Testis (tissue), 2 donors: ENCODE measurements at regions not wholly inside any gene's neighbourhood (a gene's known extent, or its start where the extent isn't known, plus 50 kb on each side); places are given as distances from the start of the nearest gene placed in this dataset.

ENCODE experiments used
- POLR2A ChIP-seq: fragments of 450-650 bp; IDR thresholded peaks from one replicate; pipeline ENCODE4 v1.6.1; 2017; ENCODE audit warnings: antibody characterized with exemption, mild to moderate bottlenecking, moderate library complexity
- TF ChIP-seq, protein P1 (sequence below), 3 experiments: fragments of 450-650 bp in 2 of 3; fragments of 200-600 bp in 1 of 3; sonication (generic) in 1 of 3; IDR thresholded peaks; one replicate each; pipeline ENCODE4 v1.5.1; 2016 to 2019; ENCODE audit warnings: antibody characterized with exemption in 3 of 3, mild to moderate bottlenecking in 2 of 3, moderate library complexity in 1 of 3

DNA sequence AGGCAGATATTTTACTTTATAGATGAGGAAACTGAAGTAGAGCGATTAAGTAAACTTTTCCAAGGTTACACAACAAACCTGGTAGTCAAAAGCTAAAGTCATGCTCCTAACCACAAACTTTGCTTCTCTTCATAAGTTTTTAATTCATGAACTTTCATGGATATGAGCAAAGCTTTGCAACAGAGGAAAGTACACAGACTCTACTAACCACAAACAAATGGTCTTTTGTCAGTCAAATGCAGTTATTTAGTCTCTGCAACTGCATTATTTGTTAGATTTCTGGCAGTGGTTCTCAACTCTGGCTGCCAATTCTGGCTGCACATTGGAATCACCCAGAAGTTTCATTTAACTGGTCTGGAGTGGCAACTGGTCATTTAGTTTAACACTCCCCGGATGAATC, 140.6 kb upstream of the TMEM168 start:
- TF ChIP-seq, protein P1, sequence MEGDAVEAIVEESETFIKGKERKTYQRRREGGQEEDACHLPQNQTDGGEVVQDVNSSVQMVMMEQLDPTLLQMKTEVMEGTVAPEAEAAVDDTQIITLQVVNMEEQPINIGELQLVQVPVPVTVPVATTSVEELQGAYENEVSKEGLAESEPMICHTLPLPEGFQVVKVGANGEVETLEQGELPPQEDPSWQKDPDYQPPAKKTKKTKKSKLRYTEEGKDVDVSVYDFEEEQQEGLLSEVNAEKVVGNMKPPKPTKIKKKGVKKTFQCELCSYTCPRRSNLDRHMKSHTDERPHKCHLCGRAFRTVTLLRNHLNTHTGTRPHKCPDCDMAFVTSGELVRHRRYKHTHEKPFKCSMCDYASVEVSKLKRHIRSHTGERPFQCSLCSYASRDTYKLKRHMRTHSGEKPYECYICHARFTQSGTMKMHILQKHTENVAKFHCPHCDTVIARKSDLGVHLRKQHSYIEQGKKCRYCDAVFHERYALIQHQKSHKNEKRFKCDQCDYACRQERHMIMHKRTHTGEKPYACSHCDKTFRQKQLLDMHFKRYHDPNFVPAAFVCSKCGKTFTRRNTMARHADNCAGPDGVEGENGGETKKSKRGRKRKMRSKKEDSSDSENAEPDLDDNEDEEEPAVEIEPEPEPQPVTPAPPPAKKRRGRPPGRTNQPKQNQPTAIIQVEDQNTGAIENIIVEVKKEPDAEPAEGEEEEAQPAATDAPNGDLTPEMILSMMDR (IDR thresholded peaks at IDR 0.05) = no peak
- no peak for TF ChIP-seq POLR2A
